DOHH2 (cell line): ENCODE measurements at regions not wholly inside any gene's neighbourhood (a gene's known extent, or its start where the extent isn't known, plus 50 kb on each side); places are given as distances from the start of the nearest gene placed in this dataset.

ENCODE experiments used
- H3F3A ChIP-seq: fragments of 200-600 bp; sonication (generic), shearing (Covaris generic); 2 replicates; pipeline ENCODE4 v1.6.0; 2016; ENCODE audit warnings: antibody characterized with exemption, mild to moderate bottlenecking; ENCODE audit not compliant: control insufficient read depth, insufficient read depth
- H3K27ac ChIP-seq: fragments of 200-600 bp; sonication (generic); 2 replicates; pipeline ENCODE4 v1.5.1; 2014; ENCODE audit warnings: low read depth, mild to moderate bottlenecking, low read length, moderate library complexity
- H3K27me3 ChIP-seq: fragments of 200-600 bp; sonication (generic); 2 replicates; pipeline ENCODE4 v1.6.1; 2014; ENCODE audit warnings: mild to moderate bottlenecking, low read length, mixed read lengths; ENCODE audit not compliant: control insufficient read depth
- H3K36me3 ChIP-seq: fragments of 200-600 bp; sonication (generic); 2 replicates; pipeline ENCODE4 v1.6.1; 2014; ENCODE audit warnings: mild to moderate bottlenecking, low read length, moderate library complexity, mixed read lengths; ENCODE audit not compliant: control insufficient read depth
- H3K4me1 ChIP-seq: fragments of 200-600 bp; sonication (generic); 2 replicates; pipeline ENCODE4 v1.6.1; 2014; ENCODE audit warnings: mild to moderate bottlenecking, low read length, mixed read lengths; ENCODE audit not compliant: control insufficient read depth
- H3K4me2 ChIP-seq: fragments of 200-600 bp; sonication (generic); 2 replicates; pipeline ENCODE4 v1.6.0; 2014; ENCODE audit warnings: mild to moderate bottlenecking, low read length, moderate library complexity
- H3K4me3 ChIP-seq: fragments of 200-600 bp; sonication (generic); 2 replicates; pipeline ENCODE4 v1.5.1; 2014; ENCODE audit warnings: mild to moderate bottlenecking, low read length, mixed read lengths
- H3K79me2 ChIP-seq: fragments of 200-600 bp; sonication (generic); 2 replicates; pipeline ENCODE4 v1.6.1; 2014; ENCODE audit warnings: mild to moderate bottlenecking, low read length, mixed read lengths; ENCODE audit not compliant: control insufficient read depth
- H3K9me2 ChIP-seq: fragments of 200-600 bp; sonication (generic); replicated peaks from 2 replicates; pipeline ENCODE4 v1.6.1; 2014; ENCODE audit warnings: mild to moderate bottlenecking, low read length, mixed read lengths; ENCODE audit not compliant: control insufficient read depth
- H3K9me3 ChIP-seq: fragments of 200-600 bp; sonication (generic); 2 replicates; pipeline ENCODE4 v1.6.1; 2014; ENCODE audit warnings: antibody characterized with exemption, low read length, mixed read lengths; ENCODE audit not compliant: control insufficient read depth, insufficient read depth
- H4K20me1 ChIP-seq: fragments of 200-600 bp; sonication (generic); 2 replicates; pipeline ENCODE4 v1.6.0; 2014; ENCODE audit warnings: low read depth, mild to moderate bottlenecking, antibody characterized with exemption, low read length, moderate library complexity; ENCODE audit not compliant: control insufficient read depth, insufficient read depth
- EZH2phosphoT487 ChIP-seq: fragments of 200-600 bp; sonication (generic); IDR thresholded peaks from 2 replicates; pipeline ENCODE4 v1.6.1; 2017; ENCODE audit warnings: borderline replicate concordance, mild to moderate bottlenecking, antibody characterized with exemption, low read length, moderate library complexity, mixed read lengths
- TF ChIP-seq, protein P1 (sequence below): fragments of 200-600 bp; sonication (generic); IDR thresholded peaks from one replicate; pipeline ENCODE4 v1.5.1; 2014; ENCODE audit warnings: antibody characterized with exemption, mild to moderate bottlenecking, low read depth, low read length; ENCODE audit not compliant: poor library complexity, severe bottlenecking

- Histone ChIP-seq H3K9me2 (no peaks in the 10 kb centered on the region), H3K36me3 (no peaks in the 10 kb centered on the region), H3K4me2 (no peak overlapping the region), H3K4me1 (no peaks in the 10 kb centered on the region), H4K20me1 (no peaks in the 10 kb centered on the region), H3K27ac (no peak overlapping the region), H3K4me3 (no peak overlapping the region), H3K9me3 (0 out of 2 replicates have a peak, but pooled peaks cover 5% of the 10 kb centered on the region), H3F3A (no peaks in the 10 kb centered on the region), H3K27me3 (no peaks in the 10 kb centered on the region), H3K79me2 (no peaks in the 10 kb centered on the region)
- TF ChIP-seq EZH2phosphoT487, result no peak
- TF ChIP-seq, protein P1, sequence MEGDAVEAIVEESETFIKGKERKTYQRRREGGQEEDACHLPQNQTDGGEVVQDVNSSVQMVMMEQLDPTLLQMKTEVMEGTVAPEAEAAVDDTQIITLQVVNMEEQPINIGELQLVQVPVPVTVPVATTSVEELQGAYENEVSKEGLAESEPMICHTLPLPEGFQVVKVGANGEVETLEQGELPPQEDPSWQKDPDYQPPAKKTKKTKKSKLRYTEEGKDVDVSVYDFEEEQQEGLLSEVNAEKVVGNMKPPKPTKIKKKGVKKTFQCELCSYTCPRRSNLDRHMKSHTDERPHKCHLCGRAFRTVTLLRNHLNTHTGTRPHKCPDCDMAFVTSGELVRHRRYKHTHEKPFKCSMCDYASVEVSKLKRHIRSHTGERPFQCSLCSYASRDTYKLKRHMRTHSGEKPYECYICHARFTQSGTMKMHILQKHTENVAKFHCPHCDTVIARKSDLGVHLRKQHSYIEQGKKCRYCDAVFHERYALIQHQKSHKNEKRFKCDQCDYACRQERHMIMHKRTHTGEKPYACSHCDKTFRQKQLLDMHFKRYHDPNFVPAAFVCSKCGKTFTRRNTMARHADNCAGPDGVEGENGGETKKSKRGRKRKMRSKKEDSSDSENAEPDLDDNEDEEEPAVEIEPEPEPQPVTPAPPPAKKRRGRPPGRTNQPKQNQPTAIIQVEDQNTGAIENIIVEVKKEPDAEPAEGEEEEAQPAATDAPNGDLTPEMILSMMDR, result no peak
Observed at GRCh38 chr14:85273952-85274351, 256.0 kb upstream of the FLRT2 start.

DNA sequence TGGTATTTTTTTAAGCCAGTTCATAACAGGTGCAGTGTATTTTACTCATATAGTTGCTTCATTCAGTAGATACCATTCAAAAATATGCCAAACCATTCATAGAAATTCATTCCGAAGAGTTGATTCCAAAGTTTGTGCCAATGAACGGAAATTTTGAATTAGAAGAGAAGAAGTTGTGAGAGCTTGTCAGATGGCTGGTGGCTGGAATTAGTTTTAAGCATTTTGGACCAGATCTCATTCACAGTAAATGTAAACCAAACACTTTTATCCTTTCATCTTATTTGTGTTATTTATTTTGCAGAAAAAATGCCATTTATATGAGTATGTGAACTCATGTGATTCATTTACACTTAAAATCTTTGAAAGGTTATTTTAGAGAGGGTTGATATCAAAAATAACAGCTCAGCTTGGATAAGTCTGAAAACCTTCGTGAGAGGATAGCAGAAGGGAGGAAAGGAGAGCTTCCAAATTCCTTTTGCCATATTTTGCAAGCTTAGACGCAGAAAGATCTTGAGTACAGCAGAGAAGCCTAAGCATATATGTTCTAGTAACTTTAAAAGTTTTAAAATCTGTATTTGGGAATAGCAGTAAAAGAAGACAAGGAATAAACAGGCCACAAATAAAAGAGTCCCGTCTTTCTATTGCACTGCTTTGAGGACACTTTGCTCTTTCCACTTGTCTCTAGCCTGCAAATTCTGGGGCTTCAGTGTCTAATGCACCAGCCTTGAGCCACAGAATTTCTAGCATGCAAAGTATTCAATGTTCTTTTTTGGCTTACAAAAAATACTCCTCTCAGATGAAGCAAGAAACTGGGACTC lies 253.6 kb upstream of the FLRT2 start:
- Histone ChIP-seq H3K9me2 (no peaks in the 10 kb centered on the region), H3K9me3 (0 out of 2 replicates have a peak, but pooled peaks cover 5% of the 10 kb centered on the region), H3K79me2 (no peaks in the 10 kb centered on the region), H4K20me1 (no peaks in the 10 kb centered on the region), H3K4me3 (no peak overlapping the region), H3F3A (no peaks in the 10 kb centered on the region), H3K4me1 (no peaks in the 10 kb centered on the region), H3K27me3 (no peaks in the 10 kb centered on the region), H3K36me3 (no peaks in the 10 kb centered on the region), H3K4me2 (no peak overlapping the region), H3K27ac (no peak overlapping the region)
- TF ChIP-seq, protein P1, result no peak
- TF ChIP-seq EZH2phosphoT487, result no peak

- Histone ChIP-seq H3K9me3 (0 out of 2 replicates have a peak, but pooled peaks cover 4% of the 10 kb centered on the region), H3F3A (no peaks in the 10 kb centered on the region), H3K36me3 (no peaks in the 10 kb centered on the region), H3K4me1 (no peaks in the 10 kb centered on the region), H3K4me3 (no peak overlapping the region), H3K27me3 (no peaks in the 10 kb centered on the region), H4K20me1 (no peaks in the 10 kb centered on the region), H3K79me2 (no peaks in the 10 kb centered on the region), H3K27ac (no peak overlapping the region), H3K4me2 (no peak overlapping the region), H3K9me2 (no peaks in the 10 kb centered on the region)
- TF ChIP-seq, protein P1, result no peak
- no peak for TF ChIP-seq EZH2phosphoT487
Observed at GRCh38 chr14:85276979-85277228, 253.0 kb upstream of the FLRT2 start.
